Smooth muscle cell (in vitro differentiated cells): ENCODE measurements at regions not wholly inside any gene's neighbourhood (a gene's known extent, or its start where the extent isn't known, plus 50 kb on each side); places are given as distances from the start of the nearest gene placed in this dataset.
A peak's percentile ranks its signal among the peaks of the same experiment; 100 is the strongest.
"Not testable (repeated sequence)": the region's sequence is repeated elsewhere in the genome, so short reads cannot be mapped to it uniquely, and the experiment has no call there.

ENCODE experiments used
- DNase-seq: peaks from one replicate; lab custom pipeline; 2025; ENCODE audit not compliant: unreplicated experiment; lab: John Stamatoyannopoulos, UW
- H2AFZ ChIP-seq: fragments of 200-600 bp; sonication (generic); 2 replicates; pipeline ENCODE4 v1.6.0; 2016; ENCODE audit warnings: antibody characterized with exemption, low read depth, mild to moderate bottlenecking
- H3F3A ChIP-seq: fragments of 200-600 bp; sonication (generic); 2 replicates; pipeline ENCODE4 v1.6.0; 2017; ENCODE audit warnings: antibody characterized with exemption, low read depth
- H3K27ac ChIP-seq: fragments of 200-600 bp; sonication (generic); 2 replicates; pipeline ENCODE4 v1.5.1; 2016; ENCODE audit warnings: low read depth, mild to moderate bottlenecking
- H3K27me3 ChIP-seq: fragments of 200-600 bp; sonication (generic); 2 replicates; pipeline ENCODE4 v1.6.1; 2016; ENCODE audit warnings: low read depth, mild to moderate bottlenecking
- H3K36me3 ChIP-seq: fragments of 200-600 bp; sonication (generic); 2 replicates; pipeline ENCODE4 v1.5.1; 2016; ENCODE audit warnings: low read depth
- H3K4me1 ChIP-seq: fragments of 200-600 bp; sonication (generic); 2 replicates; pipeline ENCODE4 v1.5.1; 2016; ENCODE audit warnings: low read depth
- H3K4me2 ChIP-seq: fragments of 200-600 bp; sonication (generic); 2 replicates; pipeline ENCODE4 v1.6.0; 2016; ENCODE audit warnings: mild to moderate bottlenecking
- H3K4me3 ChIP-seq: fragments of 200-600 bp; sonication (generic); 2 replicates; pipeline ENCODE4 v1.5.1; 2016; ENCODE audit warnings: mild to moderate bottlenecking
- H3K79me2 ChIP-seq: fragments of 200-600 bp; sonication (generic); 2 replicates; pipeline ENCODE4 v1.6.0; 2016; ENCODE audit warnings: low read depth, mild to moderate bottlenecking
- H3K9ac ChIP-seq: fragments of 200-600 bp; sonication (generic); 2 replicates; pipeline ENCODE4 v1.6.0; 2016; ENCODE audit warnings: low read depth
- H3K9me3 ChIP-seq: fragments of 200-600 bp; sonication (generic); replicated peaks from 2 replicates; pipeline ENCODE4 v1.5.1; 2016; ENCODE audit warnings: low read depth
- H4K20me1 ChIP-seq: fragments of 200-600 bp; sonication (generic); 2 replicates; pipeline ENCODE4 v1.6.0; 2016; ENCODE audit warnings: low read depth
- WGBS: methylation state at CpG from one replicate; pipeline ENCODE4 v1.1.7; 2016; ENCODE audit warnings: low lambda C conversion rate; 5-methylcytosine and 5-hydroxymethylcytosine counted together
- TF ChIP-seq, protein P1 (sequence below): fragments of 200-600 bp; sonication (generic); IDR thresholded peaks from 2 replicates; pipeline ENCODE4 v1.5.1; 2017; ENCODE audit warnings: borderline replicate concordance, mild to moderate bottlenecking, antibody characterized with exemption; ENCODE audit not compliant: insufficient read depth, poor library complexity, severe bottlenecking

DNA sequence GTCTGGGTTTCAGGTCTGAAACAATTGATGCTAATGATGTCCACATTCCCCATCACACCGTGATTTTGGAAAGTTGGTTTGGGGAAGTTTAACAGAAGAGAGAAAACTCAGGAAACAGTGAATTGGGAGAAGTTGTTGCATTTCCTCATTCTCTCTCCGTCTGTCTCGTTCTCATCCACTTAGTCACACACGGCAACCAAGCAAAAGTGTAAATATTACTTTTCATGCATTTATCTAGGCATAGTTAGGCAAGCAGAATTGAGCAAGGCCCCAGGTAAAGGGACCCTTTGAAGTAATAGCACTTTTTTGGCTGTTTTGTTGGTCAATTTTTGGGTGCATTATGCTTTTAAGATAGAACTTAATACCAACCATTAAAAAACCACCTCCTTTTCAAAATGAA is 137.0 kb upstream of the SULF2 start:
- no peak for DNase-seq
- no peak overlapping the region for H2AFZ ChIP-seq
- no peaks in the 10 kb centered on the region for H3K36me3 ChIP-seq
- H3F3A ChIP-seq, result no peaks in the 10 kb centered on the region
- no peaks in the 10 kb centered on the region for H4K20me1 ChIP-seq
- H3K79me2 ChIP-seq, result no peaks in the 10 kb centered on the region
- H3K9ac ChIP-seq, result peak overlapping the region; percentile 5
- H3K4me1 ChIP-seq, result no peaks in the 10 kb centered on the region
- H3K9me3 ChIP-seq, result no peaks in the 10 kb centered on the region
- WGBS, result 51% methylated on average over 4 of the region's 4 CpGs
- H3K4me3 ChIP-seq, result no peak overlapping the region
- H3K4me2 ChIP-seq, result peak overlapping the region; percentile 50
- TF ChIP-seq, protein P1, sequence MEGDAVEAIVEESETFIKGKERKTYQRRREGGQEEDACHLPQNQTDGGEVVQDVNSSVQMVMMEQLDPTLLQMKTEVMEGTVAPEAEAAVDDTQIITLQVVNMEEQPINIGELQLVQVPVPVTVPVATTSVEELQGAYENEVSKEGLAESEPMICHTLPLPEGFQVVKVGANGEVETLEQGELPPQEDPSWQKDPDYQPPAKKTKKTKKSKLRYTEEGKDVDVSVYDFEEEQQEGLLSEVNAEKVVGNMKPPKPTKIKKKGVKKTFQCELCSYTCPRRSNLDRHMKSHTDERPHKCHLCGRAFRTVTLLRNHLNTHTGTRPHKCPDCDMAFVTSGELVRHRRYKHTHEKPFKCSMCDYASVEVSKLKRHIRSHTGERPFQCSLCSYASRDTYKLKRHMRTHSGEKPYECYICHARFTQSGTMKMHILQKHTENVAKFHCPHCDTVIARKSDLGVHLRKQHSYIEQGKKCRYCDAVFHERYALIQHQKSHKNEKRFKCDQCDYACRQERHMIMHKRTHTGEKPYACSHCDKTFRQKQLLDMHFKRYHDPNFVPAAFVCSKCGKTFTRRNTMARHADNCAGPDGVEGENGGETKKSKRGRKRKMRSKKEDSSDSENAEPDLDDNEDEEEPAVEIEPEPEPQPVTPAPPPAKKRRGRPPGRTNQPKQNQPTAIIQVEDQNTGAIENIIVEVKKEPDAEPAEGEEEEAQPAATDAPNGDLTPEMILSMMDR, result no peak
- peak overlapping the region; percentile 72 for H3K27ac ChIP-seq
- H3K27me3 ChIP-seq, result no peaks in the 10 kb centered on the region

DNA sequence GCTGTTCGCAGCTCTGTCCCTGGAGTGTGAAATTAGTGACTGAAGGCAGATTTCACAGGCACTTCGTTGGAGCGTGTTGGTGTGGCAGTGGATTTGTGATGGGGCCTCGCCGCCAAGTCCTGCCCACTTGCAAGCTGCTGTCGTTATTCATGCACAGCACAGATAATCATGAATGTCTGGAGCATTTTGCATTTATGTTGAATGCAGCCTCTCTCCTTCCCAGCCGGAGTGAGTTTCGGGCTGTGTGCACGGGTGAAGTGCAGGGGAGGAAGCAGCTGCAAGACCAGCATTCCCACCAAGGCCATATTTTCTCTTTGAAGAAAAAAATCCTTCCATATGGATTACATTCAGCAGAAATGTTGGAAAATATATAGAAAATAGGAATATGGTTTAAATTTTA is 136.5 kb upstream of the SULF2 start:
- DNase-seq, H3K4me3 ChIP-seq, H3K27me3 ChIP-seq, H3K4me1 ChIP-seq, H3K9ac ChIP-seq, H2AFZ ChIP-seq, H3K9me3 ChIP-seq, H3K36me3 ChIP-seq, H3K79me2 ChIP-seq, H3F3A ChIP-seq, H4K20me1 ChIP-seq: not testable (repeated sequence)
- peak overlapping the region; percentile 72 for H3K27ac ChIP-seq
- peak overlapping the region; percentile 50 for H3K4me2 ChIP-seq
- 67% methylated on average over 9 of the region's 9 CpGs for WGBS

DNA sequence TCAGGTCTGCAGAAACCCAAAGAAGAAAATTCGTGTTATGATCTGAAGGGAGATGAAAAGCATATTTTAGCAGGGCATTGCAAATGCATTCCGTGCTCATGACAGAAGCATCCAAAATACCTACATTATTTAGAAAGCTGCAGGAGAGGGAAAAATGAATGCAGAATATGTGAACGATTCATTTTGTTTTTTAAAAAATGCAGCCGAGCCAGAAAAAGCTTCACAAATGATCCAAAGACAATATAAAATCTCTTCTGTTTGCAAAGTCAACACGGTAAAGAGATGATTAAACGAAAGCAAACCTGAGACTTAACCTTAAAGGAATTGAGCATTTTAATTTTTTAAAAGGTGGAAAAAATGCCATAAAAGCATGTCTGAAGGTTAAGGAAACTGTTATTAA is 136.1 kb upstream of the SULF2 start:
- Histone ChIP-seq H3K4me2 (no peak overlapping the region), H3K27me3 (no peaks in the 10 kb centered on the region), H3K9me3 (no peaks in the 10 kb centered on the region), H3K36me3 (no peaks in the 10 kb centered on the region), H3F3A (no peaks in the 10 kb centered on the region), H3K4me1 (no peaks in the 10 kb centered on the region), H3K9ac (no peak overlapping the region), H3K27ac (no peak overlapping the region), H4K20me1 (no peaks in the 10 kb centered on the region), H3K4me3 (no peak overlapping the region), H2AFZ (no peak overlapping the region), H3K79me2 (no peaks in the 10 kb centered on the region)
- WGBS, result 87% methylated on average over 6 of the region's 6 CpGs
- TF ChIP-seq, protein P1, result no peak
- DNase-seq, result no peak

DNA sequence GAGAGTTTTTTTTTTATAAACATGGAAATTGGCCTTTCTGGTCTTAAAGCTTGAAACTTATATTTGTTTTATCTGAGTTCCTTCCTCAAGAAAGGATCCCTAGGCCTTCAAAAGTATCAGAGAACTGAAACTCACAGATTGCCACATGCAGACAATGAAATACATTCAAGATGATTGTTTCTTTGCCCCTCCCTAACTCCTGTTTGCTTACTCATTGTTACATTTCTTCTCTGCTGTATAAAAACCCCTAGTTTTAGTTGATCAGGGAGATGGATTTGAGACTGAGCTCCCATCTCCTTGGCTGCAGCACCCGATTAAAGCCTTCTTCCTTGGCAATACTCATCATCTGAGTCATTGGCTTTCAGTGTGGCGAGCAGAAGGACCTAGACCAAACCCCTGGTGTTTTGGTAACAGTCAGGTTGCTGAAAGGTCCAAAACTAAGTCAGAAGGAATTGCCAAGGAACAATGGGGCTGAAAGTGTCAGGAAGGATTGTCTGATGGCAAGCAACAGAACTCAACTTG is 132.3 kb upstream of the SULF2 start:
- no peaks in the 10 kb centered on the region for H3K79me2 ChIP-seq
- 92% methylated on average over 2 of the region's 2 CpGs for WGBS
- H3K9ac ChIP-seq, result no peak overlapping the region
- no peak for DNase-seq
- H3K27me3 ChIP-seq, result no peaks in the 10 kb centered on the region
- H3F3A ChIP-seq, result no peaks in the 10 kb centered on the region
- H3K4me3 ChIP-seq, result no peak overlapping the region
- H3K36me3 ChIP-seq, result no peaks in the 10 kb centered on the region
- H4K20me1 ChIP-seq, result no peaks in the 10 kb centered on the region
- no peak overlapping the region for H2AFZ ChIP-seq
- H3K9me3 ChIP-seq, result no peaks in the 10 kb centered on the region
- H3K4me2 ChIP-seq, result no peak overlapping the region
- H3K27ac ChIP-seq, result no peak overlapping the region
- H3K4me1 ChIP-seq, result no peaks in the 10 kb centered on the region
- TF ChIP-seq, protein P1, result no peak
